Activated T-helper 2 cell treated with anti-CD3 and anti-CD28 coated beads, Interferon-gamma antibody, Interleukin-2, Interleukin-4, amounts not matched to agents 10 μg/mL and 5 μg/mL and 100 μg/mL, durations not matched to agents 14 hours and 24 hours and 36 hours (primary cell): ENCODE measurements at regions not wholly inside any gene's neighbourhood (a gene's known extent, or its start where the extent isn't known, plus 50 kb on each side); places are given as distances from the start of the nearest gene placed in this dataset.

Experiments used
- DNase-seq: peaks from one replicate; pipeline ENCODE4 v3.0.0; 2021; ENCODE audit warnings: low spot score
- H3K27ac Mint-ChIP-seq: one replicate; pipeline ENCODE4 v1.8.0; 2021; ENCODE audit warnings: mixed read lengths
- H3K27me3 Mint-ChIP-seq: one replicate; pipeline ENCODE4 v1.8.0; 2021; ENCODE audit warnings: low read depth, mixed read lengths
- H3K36me3 Mint-ChIP-seq: one replicate; pipeline ENCODE4 v1.8.0; 2021; ENCODE audit warnings: low read depth, mixed read lengths
- H3K4me1 Mint-ChIP-seq: one replicate; pipeline ENCODE4 v1.8.0; 2021; ENCODE audit warnings: low read depth, mixed read lengths
- H3K4me3 Mint-ChIP-seq: one replicate; pipeline ENCODE4 v1.8.0; 2021; ENCODE audit warnings: low read depth, mild to moderate bottlenecking, moderate library complexity, mixed read lengths
- H3K9me3 Mint-ChIP-seq: one replicate; pipeline ENCODE4 v1.8.0; 2021; ENCODE audit warnings: mixed read lengths
- intact Hi-C: fragments of 100-400 bp; cut with micrococcal nuclease; formaldehyde crosslinking; loops from one replicate; pipeline ENCODE4 v1.15.1; 2023

GRCh38 chr2:234231460-234231859, 181.0 kb downstream of the SPP2 start:
- no peaks in the 10 kb centered on the region for H3K36me3 Mint-ChIP-seq
- H3K9me3 Mint-ChIP-seq = no peaks in the 10 kb centered on the region
- intact Hi-C loops = no loop called here
- peaks cover 11% of the 10 kb centered on the region for H3K27me3 Mint-ChIP-seq
- H3K4me3 Mint-ChIP-seq = no peak overlapping the region
- DNase-seq = no peak
- no peak overlapping the region for H3K27ac Mint-ChIP-seq
- H3K4me1 Mint-ChIP-seq = no peaks in the 10 kb centered on the region

GRCh38 chr2:234219046-234219310, 168.5 kb downstream of the SPP2 start:
- DNase-seq = no peak
- Mint-ChIP-seq H3K27ac (no peak overlapping the region), H3K4me3 (no peak overlapping the region), H3K9me3 (no peaks in the 10 kb centered on the region), H3K27me3 (peaks cover 8% of the 10 kb centered on the region), H3K4me1 (peaks cover 15% of the 10 kb centered on the region), H3K36me3 (no peaks in the 10 kb centered on the region)
- intact Hi-C loops = no loop called here

- intact Hi-C loops = no loop called here
- peaks cover 15% of the 10 kb centered on the region for H3K4me1 Mint-ChIP-seq
- no peak for DNase-seq
These were observed 168.0 kb downstream of the SPP2 start for GRCh38 chr2:234218266-234219045.

GRCh38 chr2:234212534-234212933, 162.0 kb downstream of the SPP2 start:
- H3K4me3 Mint-ChIP-seq = no peak overlapping the region
- H3K36me3 Mint-ChIP-seq = no peaks in the 10 kb centered on the region
- no peak overlapping the region for H3K27ac Mint-ChIP-seq
- H3K27me3 Mint-ChIP-seq = peaks cover 12% of the 10 kb centered on the region
- H3K4me1 Mint-ChIP-seq = peaks cover 11% of the 10 kb centered on the region
- H3K9me3 Mint-ChIP-seq = no peaks in the 10 kb centered on the region
- intact Hi-C loops = no loop called here
- no peak for DNase-seq

More at GRCh38 chr2:234218266-234219045, 168.0 kb downstream of the SPP2 start:
- Mint-ChIP-seq H3K27ac (no peak overlapping the region), H3K27me3 (peaks cover 8% of the 10 kb centered on the region), H3K9me3 (no peaks in the 10 kb centered on the region), H3K4me3 (no peak overlapping the region), H3K36me3 (no peaks in the 10 kb centered on the region)

GRCh38 chr2:234211797-234212196, 161.3 kb downstream of the SPP2 start:
- H3K27me3 Mint-ChIP-seq = peaks cover 11% of the 10 kb centered on the region
- no peak for DNase-seq
- intact Hi-C loops = no loop called here
- peaks cover 8% of the 10 kb centered on the region for H3K4me1 Mint-ChIP-seq
- H3K4me3 Mint-ChIP-seq = no peak overlapping the region
- H3K36me3 Mint-ChIP-seq = no peaks in the 10 kb centered on the region
- H3K27ac Mint-ChIP-seq = no peak overlapping the region
- H3K9me3 Mint-ChIP-seq = peaks cover 7% of the 10 kb centered on the region

GRCh38 chr2:234206738-234207137, 156.2 kb downstream of the SPP2 start:
- Mint-ChIP-seq H3K36me3 (peaks cover 5% of the 10 kb centered on the region), H3K4me3 (no peak overlapping the region), H3K9me3 (peaks cover 32% of the 10 kb centered on the region), H3K27ac (no peak overlapping the region), H3K4me1 (no peaks in the 10 kb centered on the region), H3K27me3 (peaks cover 10% of the 10 kb centered on the region)
- no peak for DNase-seq
- intact Hi-C loops = no loop called here

GRCh38 chr2:234204480-234204879, 154.0 kb downstream of the SPP2 start:
- intact Hi-C loops = no loop called here
- Mint-ChIP-seq H3K27me3 (peaks cover 1% of the 10 kb centered on the region), H3K4me1 (no peaks in the 10 kb centered on the region), H3K4me3 (no peak overlapping the region), H3K27ac (no peak overlapping the region), H3K36me3 (peaks cover 5% of the 10 kb centered on the region), H3K9me3 (peaks cover 32% of the 10 kb centered on the region)
- no peak for DNase-seq

GRCh38 chr2:234203135-234203984, 152.9 kb downstream of the SPP2 start:
- H3K4me1 Mint-ChIP-seq = no peaks in the 10 kb centered on the region
- H3K27me3 Mint-ChIP-seq = peaks cover 1% of the 10 kb centered on the region
- no peak overlapping the region for H3K27ac Mint-ChIP-seq
- no peak for DNase-seq
- H3K4me3 Mint-ChIP-seq = no peak overlapping the region
- H3K36me3 Mint-ChIP-seq = peaks cover 5% of the 10 kb centered on the region
- H3K9me3 Mint-ChIP-seq = peaks cover 32% of the 10 kb centered on the region
- intact Hi-C loops = no loop called here

GRCh38 chr2:234202601-234203000, 152.1 kb downstream of the SPP2 start:
- Mint-ChIP-seq H3K27me3 (peaks cover 4% of the 10 kb centered on the region), H3K9me3 (peaks cover 32% of the 10 kb centered on the region)

GRCh38 chr2:234199996-234200395, 149.5 kb downstream of the SPP2 start:
- Mint-ChIP-seq H3K36me3 (no peaks in the 10 kb centered on the region), H3K4me1 (no peaks in the 10 kb centered on the region), H3K27ac (no peak overlapping the region), H3K9me3 (peaks cover 24% of the 10 kb centered on the region), H3K4me3 (no peak overlapping the region), H3K27me3 (peaks cover 20% of the 10 kb centered on the region)
- intact Hi-C loops = no loop called here
- no peak for DNase-seq

More at GRCh38 chr2:234202601-234203000, 152.1 kb downstream of the SPP2 start:
- no peak for DNase-seq
- Mint-ChIP-seq H3K4me3 (no peak overlapping the region), H3K27ac (no peak overlapping the region), H3K36me3 (peaks cover 5% of the 10 kb centered on the region), H3K4me1 (no peaks in the 10 kb centered on the region)
- intact Hi-C loops = no loop called here

GRCh38 chr2:234198976-234199375, 148.5 kb downstream of the SPP2 start:
- Mint-ChIP-seq H3K4me1 (no peaks in the 10 kb centered on the region), H3K27me3 (peaks cover 26% of the 10 kb centered on the region), H3K36me3 (no peaks in the 10 kb centered on the region), H3K27ac (no peak overlapping the region), H3K9me3 (peaks cover 17% of the 10 kb centered on the region), H3K4me3 (no peak overlapping the region)
- intact Hi-C loops = no loop called here
- DNase-seq = no peak

- Mint-ChIP-seq H3K4me3 (no peak overlapping the region), H3K27ac (no peak overlapping the region), H3K4me1 (no peaks in the 10 kb centered on the region), H3K36me3 (no peaks in the 10 kb centered on the region), H3K27me3 (peaks cover 39% of the 10 kb centered on the region), H3K9me3 (peaks cover 7% of the 10 kb centered on the region)
- no peak for DNase-seq
- intact Hi-C loops = no loop called here
These were observed 145.0 kb downstream of the SPP2 start for GRCh38 chr2:234195516-234195915.

GRCh38 chr2:234193977-234194563, 143.6 kb downstream of the SPP2 start:
- Mint-ChIP-seq H3K27ac (no peak overlapping the region), H3K27me3 (peaks cover 39% of the 10 kb centered on the region), H3K4me1 (no peaks in the 10 kb centered on the region), H3K4me3 (no peak overlapping the region), H3K9me3 (peaks cover 7% of the 10 kb centered on the region), H3K36me3 (no peaks in the 10 kb centered on the region)
- intact Hi-C loops = no loop called here
- DNase-seq = no peak
